Neural progenitor cell (in vitro differentiated cells): ENCODE measurements at regions not wholly inside any gene's neighbourhood (a gene's known extent, or its start where the extent isn't known, plus 50 kb on each side); places are given as distances from the start of the nearest gene placed in this dataset.

ENCODE experiments used
- CTCF ChIP-seq: fragments of 200-600 bp; sonication (generic); IDR thresholded peaks from 2 replicates; pipeline ENCODE4 v1.5.1; 2017; ENCODE audit warnings: antibody characterized with exemption, mild to moderate bottlenecking
- EZH2phosphoT487 ChIP-seq: fragments of 200-600 bp; sonication (generic); IDR thresholded peaks from 2 replicates; pipeline ENCODE4 v1.6.1; 2017; ENCODE audit warnings: antibody characterized with exemption

- TF ChIP-seq CTCF (no peak), EZH2phosphoT487 (no peak)
Observed at GRCh38 chr2:78750219-78750618, 275.3 kb upstream of the REG3G start.
